ENCODE measurements at regions not wholly inside any gene's neighbourhood (a gene's known extent, or its start where the extent isn't known, plus 50 kb on each side); places are given as distances from the start of the nearest gene placed in this dataset.
"Not testable (repeated sequence)": the region's sequence is repeated elsewhere in the genome, so short reads cannot be mapped to it uniquely, and the experiment has no call there.

GRCh38 chr6:8814440-8815000 lies 379.2 kb upstream of the SLC35B3 start:
- TF ChIP-seq CTCF (IDR thresholded peaks at IDR 0.05; ENCODE audit: low read depth, low read length, missing control alignments): no peak
- in situ Hi-C loops (cut with HindIII; ENCODE audit: low sequenced_read_pairs): no loop called here
- no peak for DNase-seq (ENCODE audit: low read depth)
- H3K4me3 ChIP-seq (ENCODE audit: low read depth, low read length): no peak overlapping the region

GRCh38 chr6:8810325-8810724 lies 375.0 kb upstream of the SLC35B3 start:
- in situ Hi-C loops (cut with HindIII; ENCODE audit: low sequenced_read_pairs): no loop called here
- no peak overlapping the region for H3K4me3 ChIP-seq (ENCODE audit: low read depth, low read length)
- TF ChIP-seq CTCF (IDR thresholded peaks at IDR 0.05; ENCODE audit: low read depth, low read length, missing control alignments): no peak
- DNase-seq (ENCODE audit: low read depth): no peak

GRCh38 chr6:8809662-8810061 lies 374.3 kb upstream of the SLC35B3 start:
- DNase-seq (ENCODE audit: low read depth): no peak
- no peak overlapping the region for H3K4me3 ChIP-seq (ENCODE audit: low read depth, low read length)
- in situ Hi-C loops (cut with HindIII; ENCODE audit: low sequenced_read_pairs): no loop called here
- TF ChIP-seq CTCF (IDR thresholded peaks at IDR 0.05; ENCODE audit: low read depth, low read length, missing control alignments): no peak

GRCh38 chr6:8803181-8803760 lies 367.9 kb upstream of the SLC35B3 start:
- H3K4me3 ChIP-seq (ENCODE audit: low read depth, low read length): no peak overlapping the region
- DNase-seq (ENCODE audit: low read depth): no peak
- no peak for TF ChIP-seq CTCF (IDR thresholded peaks at IDR 0.05; ENCODE audit: low read depth, low read length, missing control alignments)
- in situ Hi-C loops (cut with HindIII; ENCODE audit: low sequenced_read_pairs): no loop called here

- DNase-seq (ENCODE audit: low read depth); in situ Hi-C loops (cut with HindIII; ENCODE audit: low sequenced_read_pairs); H3K4me3 ChIP-seq (ENCODE audit: low read depth, low read length): not testable (repeated sequence)
These were observed 367.1 kb upstream of the SLC35B3 start for GRCh38 chr6:8802397-8802796.

GRCh38 chr6:8794420-8794819 lies 359.1 kb upstream of the SLC35B3 start:
- TF ChIP-seq CTCF (IDR thresholded peaks at IDR 0.05; ENCODE audit: low read depth, low read length, missing control alignments): no peak
- in situ Hi-C loops (cut with HindIII; ENCODE audit: low sequenced_read_pairs): no loop called here
- no peak for DNase-seq (ENCODE audit: low read depth)
- no peak overlapping the region for H3K4me3 ChIP-seq (ENCODE audit: low read depth, low read length)

GRCh38 chr6:8789878-8790277 lies 354.5 kb upstream of the SLC35B3 start:
- DNase-seq (ENCODE audit: low read depth): no peak
- in situ Hi-C loops (cut with HindIII; ENCODE audit: low sequenced_read_pairs): no loop called here
- no peak for TF ChIP-seq CTCF (IDR thresholded peaks at IDR 0.05; ENCODE audit: low read depth, low read length, missing control alignments)
- no peak overlapping the region for H3K4me3 ChIP-seq (ENCODE audit: low read depth, low read length)
